ENCODE measurements at regions not wholly inside any gene's neighbourhood (a gene's known extent, or its start where the extent isn't known, plus 50 kb on each side); places are given as distances from the start of the nearest gene placed in this dataset.

GRCh38 chr18:41373612-41374011, 581.4 kb upstream of the PIK3C3 start:
- TF ChIP-seq CTCF (IDR thresholded peaks at IDR 0.05) = no peak
- no peaks in the 10 kb centered on the region for H3K27me3 ChIP-seq (ENCODE audit: low read depth)
- H3K9me3 ChIP-seq = no peaks in the 10 kb centered on the region
- H3K27ac ChIP-seq = no peak overlapping the region
- no peaks in the 10 kb centered on the region for H3K36me3 ChIP-seq
- H3K4me3 ChIP-seq = no peak overlapping the region
- no peak for ATAC-seq
- DNase-seq = no peak
- intact Hi-C loops (cut with DNase I) = no loop called here
- H3K4me1 ChIP-seq = no peaks in the 10 kb centered on the region

- Histone ChIP-seq H3K9me3 (no peaks in the 10 kb centered on the region), H3K27me3 (ENCODE audit: low read depth) (no peaks in the 10 kb centered on the region), H3K27ac (no peak overlapping the region), H3K36me3 (no peaks in the 10 kb centered on the region), H3K4me1 (no peaks in the 10 kb centered on the region), H3K4me3 (no peak overlapping the region)
- no peak for TF ChIP-seq CTCF (IDR thresholded peaks at IDR 0.05)
- intact Hi-C loops (cut with DNase I) = no loop called here
- no peak for ATAC-seq
- DNase-seq = no peak
Observed at GRCh38 chr18:41372046-41372665, 582.9 kb upstream of the PIK3C3 start.

- H3K27ac ChIP-seq = no peak overlapping the region
- no peak for ATAC-seq
- no peak for DNase-seq
- H3K36me3 ChIP-seq = no peaks in the 10 kb centered on the region
- H3K9me3 ChIP-seq = no peaks in the 10 kb centered on the region
- TF ChIP-seq CTCF (IDR thresholded peaks at IDR 0.05) = no peak
- intact Hi-C loops (cut with DNase I) = no loop called here
- H3K4me3 ChIP-seq = no peak overlapping the region
- no peaks in the 10 kb centered on the region for H3K4me1 ChIP-seq
- H3K27me3 ChIP-seq (ENCODE audit: low read depth) = no peaks in the 10 kb centered on the region
Observed at GRCh38 chr18:41371156-41372045, 583.6 kb upstream of the PIK3C3 start.

GRCh38 chr18:41370740-41371139, 584.3 kb upstream of the PIK3C3 start:
- no peak overlapping the region for H3K4me3 ChIP-seq
- H3K27me3 ChIP-seq (ENCODE audit: low read depth) = no peaks in the 10 kb centered on the region
- no peak overlapping the region for H3K27ac ChIP-seq
- intact Hi-C loops (cut with DNase I) = no loop called here
- no peak for TF ChIP-seq CTCF (IDR thresholded peaks at IDR 0.05)
- ATAC-seq (no peak), DNase-seq (no peak)
- no peaks in the 10 kb centered on the region for H3K4me1 ChIP-seq
- H3K9me3 ChIP-seq = no peaks in the 10 kb centered on the region
- H3K36me3 ChIP-seq = no peaks in the 10 kb centered on the region

GRCh38 chr18:41357708-41358107, 597.3 kb upstream of the PIK3C3 start:
- intact Hi-C loops (cut with DNase I) = no loop called here
- H3K9me3 ChIP-seq = no peaks in the 10 kb centered on the region
- no peaks in the 10 kb centered on the region for H3K27me3 ChIP-seq (ENCODE audit: low read depth)
- no peak overlapping the region for H3K27ac ChIP-seq
- ATAC-seq (no peak), DNase-seq (no peak)
- no peaks in the 10 kb centered on the region for H3K36me3 ChIP-seq
- no peak overlapping the region for H3K4me3 ChIP-seq
- no peaks in the 10 kb centered on the region for H3K4me1 ChIP-seq
- TF ChIP-seq CTCF (IDR thresholded peaks at IDR 0.05) = no peak
